Activated CD4-positive, alpha-beta T cell treated with anti-CD3 and anti-CD28 coated beads for 36 hours (primary cell): ENCODE measurements at regions not wholly inside any gene's neighbourhood (a gene's known extent, or its start where the extent isn't known, plus 50 kb on each side); places are given as distances from the start of the nearest gene placed in this dataset.
"Not testable (repeated sequence)": the region's sequence is repeated elsewhere in the genome, so short reads cannot be mapped to it uniquely, and the experiment has no call there.

ENCODE experiments used
- ATAC-seq: fragments of 200-7000 bp; cut with Tn5 transposase; one replicate; pipeline ENCODE4 v1.10.0; 2021; ENCODE audit warnings: mild to moderate bottlenecking, moderate library complexity
- CTCF ChIA-PET: fragments of 350-600 bp; sonication (Branson Sonifier 250); formaldehyde crosslinking; loops from one replicate; lab custom pipeline; 2021; ENCODE audit warnings: antibody characterized with exemption; lab: Charles Lee
- POLR2A ChIA-PET: fragments of 350-600 bp; sonication (Branson Sonifier 250); formaldehyde crosslinking; loops from one replicate; lab custom pipeline; 2021; ENCODE audit warnings: antibody characterized with exemption, inconsistent platforms; lab: Charles Lee
- DNase-seq: peaks from one replicate; pipeline ENCODE4 v3.0.0-alpha.2; 2020
- H3K27ac Mint-ChIP-seq: one replicate; pipeline ENCODE4 v1.8.0; 2021; ENCODE audit warnings: mixed read lengths
- H3K27me3 Mint-ChIP-seq: one replicate; pipeline ENCODE4 v1.8.0; 2021; ENCODE audit warnings: mixed read lengths
- H3K36me3 Mint-ChIP-seq: one replicate; pipeline ENCODE4 v1.8.0; 2021; ENCODE audit warnings: low read depth, mixed read lengths
- H3K4me1 Mint-ChIP-seq: one replicate; pipeline ENCODE4 v1.8.0; 2021; ENCODE audit warnings: mixed read lengths
- H3K4me3 Mint-ChIP-seq: one replicate; pipeline ENCODE4 v1.8.0; 2021; ENCODE audit warnings: mild to moderate bottlenecking, moderate library complexity, mixed read lengths
- H3K9me3 Mint-ChIP-seq: one replicate; pipeline ENCODE4 v1.8.0; 2021; ENCODE audit warnings: low read depth, mixed read lengths
- intact Hi-C, 2 experiments: fragments of 100-400 bp; cut with DNase I in 1 of 2; cut with micrococcal nuclease in 1 of 2; formaldehyde crosslinking; loops; one replicate each; pipeline versions ENCODE4 v1.14.2 to v1.15.1; 2022 to 2024; cut with DNase I, micrococcal nuclease

- DNase-seq: peak; percentile 83
- no peaks in the 10 kb centered on the region for H3K36me3 Mint-ChIP-seq
- H3K9me3 Mint-ChIP-seq: no peaks in the 10 kb centered on the region
- intact Hi-C loops: loop anchor here (1.0 to 2.0 kb wide), 3 partner anchors 15 to 64 kb away; no protein-coding TSS in a partner anchor
- ChIA-PET CTCF (interaction anchor here (0.8 kb wide), 1 partner anchor 12 kb away, joined by 3 read pairs; no protein-coding TSS in a partner anchor), POLR2A (no interaction called here)
- peak; percentile 92 for ATAC-seq
- H3K4me1 Mint-ChIP-seq: peaks cover 31% of the 10 kb centered on the region
- H3K4me3 Mint-ChIP-seq: no peak overlapping the region
- H3K27me3 Mint-ChIP-seq: no peaks in the 10 kb centered on the region
- no peak overlapping the region for H3K27ac Mint-ChIP-seq
Measured at GRCh38 chr2:37570773-37571586, 100.5 kb downstream of the CDC42EP3 start.

GRCh38 chr2:37571587-37572136 lies 99.8 kb downstream of the CDC42EP3 start:
- Mint-ChIP-seq H3K27ac (no peak overlapping the region), H3K36me3 (no peaks in the 10 kb centered on the region), H3K4me3 (no peak overlapping the region), H3K4me1 (peaks cover 31% of the 10 kb centered on the region), H3K9me3 (no peaks in the 10 kb centered on the region), H3K27me3 (no peaks in the 10 kb centered on the region)
- ATAC-seq (no peak), DNase-seq (no peak)
- ChIA-PET CTCF (no interaction called here), POLR2A (interaction anchor here (0.5 to 0.6 kb wide), 2 partner anchors 11 to 98 kb away, joined by 3 to 5 read pairs; no protein-coding TSS in a partner anchor)
- intact Hi-C loops: loop anchor here (1.0 to 2.0 kb wide), 3 partner anchors 15 to 64 kb away; no protein-coding TSS in a partner anchor

- ChIA-PET POLR2A (interaction anchor here (0.6 kb wide), 1 partner anchor 69 kb away, joined by 3 read pairs; no protein-coding TSS in a partner anchor), CTCF (interaction anchor here (1.3 kb wide), 1 partner anchor 303 kb away, joined by 3 read pairs; no protein-coding TSS in a partner anchor)
- Mint-ChIP-seq H3K4me1 (peaks cover 27% of the 10 kb centered on the region), H3K4me3 (no peak overlapping the region), H3K9me3 (no peaks in the 10 kb centered on the region), H3K27me3 (no peaks in the 10 kb centered on the region), H3K36me3 (no peaks in the 10 kb centered on the region), H3K27ac (no peak overlapping the region)
- ATAC-seq: no peak
- intact Hi-C loops: no loop called here
- no peak for DNase-seq
Measured at GRCh38 chr2:37573451-37574388, 97.7 kb downstream of the CDC42EP3 start.

- ATAC-seq: no peak
- H3K4me1 Mint-ChIP-seq: peaks cover 29% of the 10 kb centered on the region
- intact Hi-C loops: no loop called here
- H3K9me3 Mint-ChIP-seq: peaks cover 7% of the 10 kb centered on the region
- H3K4me3 Mint-ChIP-seq: no peak overlapping the region
- H3K27me3 Mint-ChIP-seq: no peaks in the 10 kb centered on the region
- ChIA-PET CTCF (no interaction called here), POLR2A (no interaction called here)
- DNase-seq: no peak
- H3K36me3 Mint-ChIP-seq: peaks cover 4% of the 10 kb centered on the region
- no peak overlapping the region for H3K27ac Mint-ChIP-seq
Measured at GRCh38 chr2:37575780-37576179, 95.7 kb downstream of the CDC42EP3 start.

- POLR2A ChIA-PET, DNase-seq, CTCF ChIA-PET, H3K36me3 Mint-ChIP-seq, H3K4me3 Mint-ChIP-seq, H3K27ac Mint-ChIP-seq, H3K27me3 Mint-ChIP-seq, ATAC-seq, H3K9me3 Mint-ChIP-seq, intact Hi-C loops: not testable (repeated sequence)
- H3K4me1 Mint-ChIP-seq: peaks cover 29% of the 10 kb centered on the region
Measured at GRCh38 chr2:37576194-37576593, 95.2 kb downstream of the CDC42EP3 start.

- Mint-ChIP-seq H3K9me3 (peaks cover 7% of the 10 kb centered on the region), H3K27me3 (no peaks in the 10 kb centered on the region), H3K27ac (no peak overlapping the region), H3K36me3 (peaks cover 4% of the 10 kb centered on the region), H3K4me3 (no peak overlapping the region), H3K4me1 (peaks cover 27% of the 10 kb centered on the region)
- DNase-seq (no peak), ATAC-seq (no peak)
- POLR2A ChIA-PET: no interaction called here
- CTCF ChIA-PET: no interaction called here
- intact Hi-C loops: no loop called here
Measured at GRCh38 chr2:37576831-37577230, 94.6 kb downstream of the CDC42EP3 start.

- DNase-seq: no peak
- intact Hi-C loops: no loop called here
- ChIA-PET POLR2A (no interaction called here), CTCF (interaction anchor here (0.7 kb wide), 1 partner anchor 64 kb away, joined by 3 read pairs; no protein-coding TSS in a partner anchor)
- no peak for ATAC-seq
- Mint-ChIP-seq H3K9me3 (peaks cover 7% of the 10 kb centered on the region), H3K4me1 (peaks cover 41% of the 10 kb centered on the region), H3K4me3 (no peak overlapping the region), H3K36me3 (peaks cover 4% of the 10 kb centered on the region), H3K27me3 (no peaks in the 10 kb centered on the region), H3K27ac (no peak overlapping the region)
Measured at GRCh38 chr2:37579192-37579713, 92.2 kb downstream of the CDC42EP3 start.

GRCh38 chr2:37579949-37580348 lies 91.5 kb downstream of the CDC42EP3 start:
- ATAC-seq, H3K9me3 Mint-ChIP-seq, H3K27me3 Mint-ChIP-seq, H3K36me3 Mint-ChIP-seq, DNase-seq, H3K4me3 Mint-ChIP-seq, H3K27ac Mint-ChIP-seq, POLR2A ChIA-PET, intact Hi-C loops: not testable (repeated sequence)
- CTCF ChIA-PET: interaction anchor here (0.7 kb wide), 1 partner anchor 63 kb away, joined by 3 read pairs; no protein-coding TSS in a partner anchor
- H3K4me1 Mint-ChIP-seq: peaks cover 47% of the 10 kb centered on the region

GRCh38 chr2:37581433-37581832 lies 90.0 kb downstream of the CDC42EP3 start:
- Mint-ChIP-seq H3K27ac (no peak overlapping the region), H3K4me1 (peaks cover 61% of the 10 kb centered on the region), H3K36me3 (peaks cover 4% of the 10 kb centered on the region), H3K27me3 (no peaks in the 10 kb centered on the region), H3K4me3 (no peak overlapping the region), H3K9me3 (peaks cover 7% of the 10 kb centered on the region)
- ChIA-PET POLR2A (no interaction called here), CTCF (no interaction called here)
- no peak for ATAC-seq
- intact Hi-C loops: no loop called here
- DNase-seq: no peak

- Mint-ChIP-seq H3K27ac (peak overlapping the region; percentile 68), H3K4me3 (peak overlapping the region; percentile 35), H3K27me3 (no peaks in the 10 kb centered on the region), H3K4me1 (peaks cover 73% of the 10 kb centered on the region), H3K9me3 (peaks cover 7% of the 10 kb centered on the region), H3K36me3 (peaks cover 4% of the 10 kb centered on the region)
- ChIA-PET POLR2A (interaction anchor here (0.6 to 0.7 kb wide), 2 partner anchors 11 to 28 kb away, joined by 3 read pairs; no protein-coding TSS in a partner anchor), CTCF (interaction anchor here (0.6 to 1.3 kb wide), 8 partner anchors 12 to 1141 kb away, joined by 3 to 6 read pairs (median 3); no protein-coding TSS in a partner anchor)
- ATAC-seq (no peak), DNase-seq (peak; percentile 17)
- intact Hi-C loops: no loop called here
Measured at GRCh38 chr2:37582481-37583220, 88.8 kb downstream of the CDC42EP3 start.
